Putamen (tissue), 1 donor: ENCODE measurements at regions not wholly inside any gene's neighbourhood (a gene's known extent, or its start where the extent isn't known, plus 50 kb on each side); places are given as distances from the start of the nearest gene placed in this dataset.
"Not testable (repeated sequence)": the region's sequence is repeated elsewhere in the genome, so short reads cannot be mapped to it uniquely, and the experiment has no call there.

ENCODE experiments used
- DNase-seq: peaks from one replicate; pipeline ENCODE4 v3.0.0-alpha.2; 2016; ENCODE audit warnings: low spot score

GRCh38 chr1:98287626-98288025, 366.8 kb upstream of the DPYD start:
- DNase-seq, result no peak

GRCh38 chr1:98286656-98287055, 365.8 kb upstream of the DPYD start:
- no peak for DNase-seq

GRCh38 chr1:98285286-98285685, 364.5 kb upstream of the DPYD start:
- not testable (repeated sequence) for DNase-seq

GRCh38 chr1:98280049-98280448, 359.2 kb upstream of the DPYD start:
- no peak for DNase-seq

- DNase-seq, result no peak
Observed at GRCh38 chr1:98278055-98278454, 357.2 kb upstream of the DPYD start.

GRCh38 chr1:98277118-98277517, 356.3 kb upstream of the DPYD start:
- no peak for DNase-seq

- DNase-seq, result no peak
Observed at GRCh38 chr1:98276514-98276913, 355.7 kb upstream of the DPYD start.

GRCh38 chr1:98268316-98268715, 347.5 kb upstream of the DPYD start:
- no peak for DNase-seq

GRCh38 chr1:98267423-98267822, 346.6 kb upstream of the DPYD start:
- no peak for DNase-seq

GRCh38 chr1:98264727-98265126, 343.9 kb upstream of the DPYD start:
- no peak for DNase-seq

- no peak for DNase-seq
Observed at GRCh38 chr1:98260839-98261238, 340.0 kb upstream of the DPYD start.

GRCh38 chr1:98260412-98260811, 339.6 kb upstream of the DPYD start:
- no peak for DNase-seq

GRCh38 chr1:98256700-98257099, 335.9 kb upstream of the DPYD start:
- no peak for DNase-seq

- no peak for DNase-seq
Observed at GRCh38 chr1:98253145-98253544, 332.3 kb upstream of the DPYD start.

GRCh38 chr1:98251497-98251896, 330.7 kb upstream of the DPYD start:
- no peak for DNase-seq

- DNase-seq, result no peak
Observed at GRCh38 chr1:98232678-98233077, 311.8 kb upstream of the DPYD start.

GRCh38 chr1:98222706-98223105, 301.9 kb upstream of the DPYD start:
- no peak for DNase-seq

GRCh38 chr1:98221923-98222322, 301.1 kb upstream of the DPYD start:
- DNase-seq, result no peak

- no peak for DNase-seq
Observed at GRCh38 chr1:98217601-98218000, 296.8 kb upstream of the DPYD start.

GRCh38 chr1:98216304-98216703, 295.5 kb upstream of the DPYD start:
- DNase-seq, result no peak

- DNase-seq, result no peak
Observed at GRCh38 chr1:98211271-98211845, 290.5 kb upstream of the DPYD start.

GRCh38 chr1:98210563-98210962, 289.7 kb upstream of the DPYD start:
- no peak for DNase-seq

- DNase-seq, result no peak
Observed at GRCh38 chr1:98210064-98210463, 289.2 kb upstream of the DPYD start.

- no peak for DNase-seq
Observed at GRCh38 chr1:98205291-98206017, 284.6 kb upstream of the DPYD start.
